GM12878 (cell line): ENCODE measurements at regions not wholly inside any gene's neighbourhood (a gene's known extent, or its start where the extent isn't known, plus 50 kb on each side); places are given as distances from the start of the nearest gene placed in this dataset.

ENCODE experiments used
- ATAC-seq: fragments of 200-7000 bp; cut with Tn5 transposase; 3 replicates; pipeline ENCODE4 v1.9.1; 2020; ENCODE audit warnings: mild to moderate bottlenecking, moderate library complexity
- BruUV-seq: library from RNA; stranded (reverse); fragments of 400-500 nt; replicated peaks from 2 replicates; lab custom pipeline; 2021; lab: Mats Ljungman, UMichigan
- CTCF ChIA-PET: fragments of 300-600 bp; sonication (Branson Sonifier 250); formaldehyde crosslinking; extraction: SDS; loops from one replicate; lab custom pipeline; 2021; ENCODE audit warnings: inconsistent platforms; lab: Yijun Ruan, JAX
- POLR2A ChIA-PET: fragments of 350-600 bp; formaldehyde crosslinking; extraction: SDS; loops from one replicate; lab custom pipeline; 2021; ENCODE audit warnings: inconsistent platforms; lab: Charles Lee
- RAD21 ChIA-PET: fragments of 300-600 bp; sonication (Branson Sonifier 250); formaldehyde crosslinking; loops from one replicate; lab custom pipeline; 2023; ENCODE audit warnings: antibody characterized with exemption; ENCODE audit not compliant: unreplicated experiment; lab: Charles Lee
- SMC1A ChIA-PET: fragments of 300-600 bp; sonication (Branson Sonifier 250); formaldehyde crosslinking; loops from one replicate; lab custom pipeline; 2023; ENCODE audit not compliant: unreplicated experiment, uncharacterized antibody; lab: Charles Lee
- DNase-seq: peaks from one replicate; pipeline ENCODE4 v3.0.0-alpha.2; 2011; ENCODE audit warnings: low read depth, low spot score
- FAIRE-seq: peaks from 3 replicates; lab custom pipeline; 2011; peaks lifted over from hg19 to GRCh38; lab: Jason Lieb, UNC
- H2AFZ ChIP-seq: 2 replicates; pipeline ENCODE4 v1.6.0; 2011; ENCODE audit warnings: low read depth, low read length, control low read depth; ENCODE audit not compliant: control insufficient read depth
- H3K27ac ChIP-seq: 2 replicates; pipeline ENCODE4 v1.5.1; 2011; ENCODE audit warnings: control low read depth; ENCODE audit not compliant: control insufficient read depth, insufficient read depth
- H3K27me3 ChIP-seq, 2 experiments: replicated peaks in 1 of 2; 2 replicates each; pipeline versions ENCODE4 v1.6.0 to v1.6.1; 2011; ENCODE audit warnings: low read length in 1 of 2; ENCODE audit not compliant: control insufficient read depth in 2 of 2, insufficient read depth in 2 of 2
- H3K36me3 ChIP-seq, 2 experiments: 2 replicates each; pipeline ENCODE4 v1.5.1; 2011; ENCODE audit warnings: low read length in 1 of 2; ENCODE audit not compliant: control insufficient read depth in 2 of 2, insufficient read depth in 2 of 2
- H3K4me1 ChIP-seq: 2 replicates; pipeline ENCODE4 v1.6.1; 2011; ENCODE audit warnings: mild to moderate bottlenecking, low read length, moderate library complexity, mixed read lengths; ENCODE audit not compliant: control insufficient read depth, insufficient read depth
- H3K4me2 ChIP-seq: 2 replicates; pipeline ENCODE4 v1.6.0; 2011; ENCODE audit warnings: control low read depth; ENCODE audit not compliant: control insufficient read depth, insufficient read depth
- H3K4me3 ChIP-seq: fragments of 200-600 bp; sonication (generic); 2 replicates; pipeline ENCODE4 v1.5.1; 2016
- H3K79me2 ChIP-seq: 2 replicates; pipeline ENCODE4 v1.6.0; 2011; ENCODE audit warnings: low read length; ENCODE audit not compliant: control insufficient read depth, insufficient read depth
- H3K9ac ChIP-seq: 2 replicates; pipeline ENCODE4 v1.8.0; 2011; ENCODE audit warnings: low read length, control low read depth, mixed read lengths; ENCODE audit not compliant: control insufficient read depth, insufficient read depth
- H3K9me3 ChIP-seq: replicated peaks from 3 replicates; pipeline ENCODE4 v1.5.1; 2011; ENCODE audit warnings: mild to moderate bottlenecking, low read length; ENCODE audit not compliant: control insufficient read depth, insufficient read depth
- H4K20me1 ChIP-seq: 2 replicates; pipeline ENCODE4 v1.6.0; 2011; ENCODE audit not compliant: control insufficient read depth, insufficient read depth
- CBFB ChIP-seq: IDR thresholded peaks from 2 replicates; pipeline ENCODE4 v1.6.1; 2016; ENCODE audit warnings: antibody characterized with exemption, low read depth
- JUNB ChIP-seq: IDR thresholded peaks from 2 replicates; pipeline ENCODE4 v1.6.1; 2016; ENCODE audit warnings: antibody characterized with exemption, mild to moderate bottlenecking
- PAX8 ChIP-seq: fragments of 450-650 bp; IDR thresholded peaks from 2 replicates; pipeline ENCODE4 v1.6.1; 2017; ENCODE audit warnings: mild to moderate bottlenecking, moderate library complexity
- SPI1 ChIP-seq: IDR thresholded peaks from 2 replicates; pipeline ENCODE4 v1.6.1; 2011; ENCODE audit warnings: low read depth, mild to moderate bottlenecking, low read length, moderate library complexity, borderline replicate concordance; ENCODE audit not compliant: insufficient read depth
- ZBTB11 ChIP-seq: fragments of 450-650 bp; formaldehyde crosslinking; IDR thresholded peaks from 2 replicates; pipeline ENCODE4 v1.5.0; 2022; ENCODE audit warnings: mild to moderate bottlenecking, missing genetic modification characterization
- ZBTB4 ChIP-seq: fragments of 450-650 bp; formaldehyde crosslinking; IDR thresholded peaks from 2 replicates; pipeline ENCODE4 v1.4.0; 2022; ENCODE audit warnings: mild to moderate bottlenecking, moderate library complexity
- WGBS: methylation state at CpG from one replicate; pipeline ENCODE4 v1.1.6; 2016; ENCODE audit warnings: low lambda C conversion rate; ENCODE audit not compliant: insufficient replicate concordance, insufficient coverage; ENCODE audit errors: missing lambda C conversion rate; 5-methylcytosine and 5-hydroxymethylcytosine counted together
- in situ Hi-C: fragments of 300-500 bp; cut with MboI; formaldehyde crosslinking; loops from 9 replicates; pipeline ENCODE4 v1.14.3; 2018; ENCODE audit warnings: mixed read lengths
- intact Hi-C: fragments of 100-400 bp; cut with micrococcal nuclease; formaldehyde crosslinking; loops from one replicate; pipeline ENCODE4 v1.14.2; 2022; ENCODE audit not compliant: unreplicated experiment

- TF ChIP-seq JUNB: no peak
These were observed 421.7 kb downstream of the INSC start (continued) for GRCh38 chr11:15536438-15536837.

GRCh38 chr11:15539645-15540044 lies 424.9 kb downstream of the INSC start:
- no peaks in the 10 kb centered on the region for H4K20me1 ChIP-seq
- WGBS: 0% methylated on average over 4 of the region's 4 CpGs
- no peak for ATAC-seq
- no peak overlapping the region for H2AFZ ChIP-seq
- no TSS peak for BruUV-seq
- ChIA-PET RAD21 (no interaction called here), POLR2A (no interaction called here), CTCF (interaction anchor here (0.6 kb wide), 1 partner anchor 974 kb away, joined by 3 read pairs; no protein-coding TSS in a partner anchor), SMC1A (no interaction called here)
- no peak overlapping the region for H3K4me2 ChIP-seq
- intact Hi-C loops: no loop called here
- no peak for FAIRE-seq
- no peak for DNase-seq
- no peak overlapping the region for H3K27ac ChIP-seq
- H3K79me2 ChIP-seq: no peaks in the 10 kb centered on the region
- in situ Hi-C loops: no loop called here
- H3K27me3 ChIP-seq: no peaks in the 10 kb centered on the region; a peak in 1 of 4 replicates
- no peak overlapping the region for H3K4me3 ChIP-seq
- TF ChIP-seq ZBTB11 (CRISPR knock-in tag) (no peak), ZBTB4 (no peak), CBFB (no peak), SPI1 (no peak), PAX8 (no peak)
- H3K36me3 ChIP-seq: no peaks in the 10 kb centered on the region
- H3K9me3 ChIP-seq: no peaks in the 10 kb centered on the region
- no peak overlapping the region for H3K9ac ChIP-seq
- no peaks in the 10 kb centered on the region for H3K4me1 ChIP-seq
